ENCODE measurements at regions not wholly inside any gene's neighbourhood (a gene's known extent, or its start where the extent isn't known, plus 50 kb on each side); places are given as distances from the start of the nearest gene placed in this dataset.

- no peak for DNase-seq
These were observed 830.4 kb upstream of the IGFBP3 start for GRCh38 chr7:46751471-46751870.

- DNase-seq, result no peak
These were observed 829.3 kb upstream of the IGFBP3 start for GRCh38 chr7:46750321-46750865.

- DNase-seq, result no peak
These were observed 827.0 kb upstream of the IGFBP3 start for GRCh38 chr7:46747869-46748576.

GRCh38 chr7:46746695-46747687 is 825.9 kb upstream of the IGFBP3 start:
- DNase-seq, result no peak

GRCh38 chr7:46745707-46746090 is 824.6 kb upstream of the IGFBP3 start:
- DNase-seq, result no peak

- DNase-seq, result no peak
These were observed 824.1 kb upstream of the IGFBP3 start for GRCh38 chr7:46744957-46745706.

GRCh38 chr7:46742601-46743000 is 821.5 kb upstream of the IGFBP3 start:
- no peak for DNase-seq

- DNase-seq, result no peak
These were observed 821.0 kb upstream of the IGFBP3 start for GRCh38 chr7:46741938-46742540.

- DNase-seq, result no peak
These were observed 820.1 kb upstream of the IGFBP3 start for GRCh38 chr7:46741181-46741580.

- DNase-seq, result no peak
These were observed 818.6 kb upstream of the IGFBP3 start for GRCh38 chr7:46739518-46740234.

- DNase-seq, result no peak
These were observed 817.7 kb upstream of the IGFBP3 start for GRCh38 chr7:46738796-46739195.

GRCh38 chr7:46738165-46738564 is 817.1 kb upstream of the IGFBP3 start:
- no peak for DNase-seq

- no peak for DNase-seq
These were observed 804.8 kb upstream of the IGFBP3 start for GRCh38 chr7:46725838-46726237.

GRCh38 chr7:46725136-46725535 is 804.1 kb upstream of the IGFBP3 start:
- no peak for DNase-seq

- no peak for DNase-seq
These were observed 802.7 kb upstream of the IGFBP3 start for GRCh38 chr7:46723742-46724141.

- no peak for DNase-seq
These were observed 801.9 kb upstream of the IGFBP3 start for GRCh38 chr7:46723003-46723402.

GRCh38 chr7:46720761-46721160 is 799.7 kb upstream of the IGFBP3 start:
- no peak for DNase-seq

GRCh38 chr7:46719616-46720015 is 798.5 kb upstream of the IGFBP3 start:
- no peak for DNase-seq

- no peak for DNase-seq
These were observed 795.9 kb upstream of the IGFBP3 start for GRCh38 chr7:46716926-46717325.

- DNase-seq, result no peak
These were observed 794.5 kb upstream of the IGFBP3 start for GRCh38 chr7:46715579-46715978.

GRCh38 chr7:46714904-46715303 is 793.8 kb upstream of the IGFBP3 start:
- no peak for DNase-seq
